ENCODE measurements at regions not wholly inside any gene's neighbourhood (a gene's known extent, or its start where the extent isn't known, plus 50 kb on each side); places are given as distances from the start of the nearest gene placed in this dataset.
"Not testable (repeated sequence)": the region's sequence is repeated elsewhere in the genome, so short reads cannot be mapped to it uniquely, and the experiment has no call there.

DNA sequence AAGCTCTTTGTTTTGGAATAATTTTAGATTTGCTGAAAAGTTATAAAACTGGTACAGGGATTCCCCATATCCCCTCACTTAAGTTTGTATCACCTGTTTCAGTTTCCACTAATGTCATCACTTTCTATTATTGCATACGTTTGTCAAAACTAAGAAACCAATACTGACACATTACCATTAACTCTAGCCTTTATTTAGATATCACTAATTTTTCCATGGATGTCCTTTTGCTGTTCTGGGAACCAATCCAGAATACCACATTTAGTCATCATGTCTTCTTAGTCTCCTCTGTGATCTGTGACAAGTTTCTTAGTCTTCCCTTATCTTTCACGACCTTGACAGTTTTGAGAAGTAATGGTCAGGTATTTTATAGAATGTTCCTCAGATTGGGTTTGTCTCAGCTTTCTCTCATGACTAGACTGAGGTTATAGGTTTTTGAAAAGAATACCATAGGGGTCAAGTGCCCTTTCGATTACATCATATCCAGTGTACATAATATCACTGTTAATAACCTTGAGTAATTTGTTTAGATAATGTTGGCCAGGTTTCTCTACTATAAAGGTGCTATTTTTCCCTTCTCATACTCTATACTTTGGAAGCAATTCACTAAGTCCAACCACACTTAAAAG, 51.9 kb upstream of the NMUR2 start:
- no peak for DNase-seq (ENCODE audit: low read depth)

DNA sequence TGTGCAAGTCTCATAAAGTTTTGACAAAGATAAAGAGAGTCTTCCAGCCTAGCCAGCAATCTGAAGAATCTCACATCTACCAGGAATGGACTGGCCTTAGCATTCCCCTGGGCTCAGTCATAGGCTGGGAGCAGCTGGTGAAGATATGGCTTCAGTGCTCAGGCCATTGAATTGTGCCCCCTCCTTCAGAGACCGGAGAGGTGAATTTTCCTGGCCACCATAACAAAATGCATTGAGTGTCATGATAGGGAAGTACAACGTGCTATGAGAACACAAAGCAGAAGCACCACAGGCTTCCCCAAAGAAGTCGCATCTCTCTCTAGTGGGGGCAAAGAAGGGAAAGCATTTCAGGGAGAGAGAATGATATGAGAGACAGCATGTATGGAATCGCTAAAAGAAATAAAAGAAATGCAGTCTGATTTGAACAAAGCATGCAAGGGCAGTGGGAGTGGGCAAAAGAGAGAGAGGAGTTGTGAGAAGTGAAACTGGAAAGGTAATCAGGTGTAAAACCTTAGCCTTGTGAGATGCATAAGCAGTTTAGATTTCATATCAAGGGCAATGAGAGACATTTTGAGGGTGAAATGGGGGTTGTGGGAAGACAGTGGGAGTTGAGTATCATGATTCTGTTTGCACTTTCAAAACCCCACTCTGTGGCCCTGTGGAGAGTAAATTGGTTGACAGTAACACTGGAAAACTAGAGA, 57.1 kb upstream of the NMUR2 start:
- no peak overlapping the region for H3K4me3 ChIP-seq (ENCODE audit: low read depth, low read length)
- no peak for DNase-seq (ENCODE audit: low read depth)

More for the DNA sequence above, 51.9 kb upstream of the NMUR2 start:
- H3K4me3 ChIP-seq (ENCODE audit: low read depth, low read length), result no peak overlapping the region

DNA sequence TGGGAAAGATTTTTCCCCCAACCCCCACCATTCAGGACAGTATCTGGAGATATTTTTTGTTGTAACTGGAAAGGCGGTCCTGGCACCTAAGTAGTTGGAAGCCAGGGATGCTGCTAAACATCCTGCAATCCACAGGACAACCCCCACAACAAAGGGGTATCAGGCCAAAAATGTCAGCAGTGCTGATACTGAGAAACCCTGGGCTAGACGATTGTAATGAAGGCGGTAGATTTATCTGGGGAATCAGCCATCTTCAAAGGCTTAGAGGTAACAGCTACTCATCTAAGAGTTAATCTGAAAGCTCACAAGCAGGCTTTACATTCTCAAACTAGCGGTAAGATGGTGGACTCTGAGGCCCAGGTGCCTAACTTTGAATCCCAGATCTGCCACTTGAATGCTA, 59.0 kb upstream of the NMUR2 start:
- DNase-seq (ENCODE audit: low read depth), result no peak

GRCh38 chr5:152465140-152465539, 60.1 kb upstream of the NMUR2 start:
- no peak for DNase-seq (ENCODE audit: low read depth)
- H3K4me3 ChIP-seq (ENCODE audit: low read depth, low read length), result no peak overlapping the region

More for the DNA sequence above, 59.0 kb upstream of the NMUR2 start:
- no peak overlapping the region for H3K4me3 ChIP-seq (ENCODE audit: low read depth, low read length)

- DNase-seq (ENCODE audit: low read depth), result no peak
- H3K4me3 ChIP-seq (ENCODE audit: low read depth, low read length), result no peak overlapping the region
These were observed 61.1 kb upstream of the NMUR2 start for GRCh38 chr5:152466085-152466745.

DNA sequence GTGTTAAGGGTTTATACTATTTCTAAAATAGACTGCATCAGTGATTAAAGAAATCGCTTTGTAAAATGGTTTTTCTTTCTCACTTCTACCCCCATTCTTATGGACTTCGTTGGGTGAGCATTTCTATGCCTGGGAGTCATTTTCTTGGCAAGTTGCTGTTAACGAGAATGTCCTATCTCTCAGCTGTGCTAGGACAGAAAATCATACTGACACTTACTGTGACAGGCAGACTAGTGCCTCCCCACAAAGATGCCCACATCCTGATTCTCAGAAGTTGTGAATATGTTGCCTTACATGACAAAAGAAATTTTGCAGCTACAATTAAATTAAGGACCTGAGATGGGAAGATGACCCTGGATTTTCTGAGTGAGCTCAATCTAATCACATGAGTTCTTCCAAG, 65.1 kb upstream of the NMUR2 start:
- DNase-seq (ENCODE audit: low read depth), result no peak
- H3K4me3 ChIP-seq (ENCODE audit: low read depth, low read length), result no peak overlapping the region

DNA sequence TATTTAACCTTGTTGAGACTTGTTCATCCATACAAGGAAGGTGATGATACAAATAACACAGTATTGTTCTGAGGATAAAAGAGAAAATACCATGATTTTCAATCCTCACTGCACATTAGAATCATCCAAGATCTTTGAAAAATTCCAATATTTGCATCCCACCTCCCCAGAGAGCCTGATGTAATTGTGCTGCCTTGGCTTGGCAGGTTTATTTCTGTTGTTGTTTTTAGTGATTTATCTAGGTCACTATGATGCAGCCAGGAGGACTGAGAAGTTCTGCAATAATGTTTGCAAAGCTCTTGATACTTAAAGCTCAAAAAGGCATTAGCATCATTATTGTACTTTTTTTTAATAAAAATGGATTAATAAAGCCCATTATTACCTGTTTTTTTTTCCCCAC, 67.0 kb upstream of the NMUR2 start:
- DNase-seq (ENCODE audit: low read depth), result no peak
- H3K4me3 ChIP-seq (ENCODE audit: low read depth, low read length), result no peak overlapping the region

DNA sequence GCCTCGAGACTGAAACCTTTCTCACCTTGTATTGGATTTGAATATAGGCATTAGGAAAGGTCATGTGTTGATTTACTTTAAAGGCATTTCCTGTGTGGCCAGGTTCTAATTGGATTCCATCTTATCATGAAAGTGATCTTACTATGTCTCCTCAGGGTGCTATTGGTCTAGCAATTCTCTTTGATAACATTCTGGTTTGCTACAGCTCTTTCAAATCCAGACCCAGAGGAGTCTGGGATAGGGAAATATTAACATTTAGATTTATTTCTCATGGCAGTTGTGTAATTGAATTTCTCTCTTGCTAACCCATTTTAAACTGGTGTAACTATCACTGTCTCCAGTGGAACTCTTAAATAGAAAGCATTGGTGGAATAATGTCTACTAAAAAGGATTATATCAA, 69.9 kb upstream of the NMUR2 start:
- no peak overlapping the region for H3K4me3 ChIP-seq (ENCODE audit: low read depth, low read length)
- no peak for DNase-seq (ENCODE audit: low read depth)

DNA sequence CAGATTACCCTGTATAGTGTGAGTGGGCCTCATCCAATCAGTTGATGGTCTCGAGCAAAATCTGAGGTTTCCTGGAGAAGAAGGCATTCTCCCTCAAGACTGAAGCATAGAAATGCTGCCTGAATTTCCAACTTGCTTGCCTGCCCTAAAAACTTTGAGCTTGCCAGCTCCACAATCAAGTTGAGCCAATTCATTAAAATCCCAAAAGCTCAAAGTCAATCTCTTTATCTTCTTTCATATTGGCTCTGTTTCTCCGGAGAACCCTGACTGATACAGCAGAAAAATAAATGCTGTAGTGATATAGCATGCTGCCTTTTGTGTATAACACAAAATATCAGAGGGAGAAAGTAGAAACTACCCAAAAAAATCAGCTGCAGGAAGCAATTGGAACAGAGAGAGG, 72.5 kb upstream of the NMUR2 start:
- no peak overlapping the region for H3K4me3 ChIP-seq (ENCODE audit: low read depth, low read length)
- no peak for DNase-seq (ENCODE audit: low read depth)

DNA sequence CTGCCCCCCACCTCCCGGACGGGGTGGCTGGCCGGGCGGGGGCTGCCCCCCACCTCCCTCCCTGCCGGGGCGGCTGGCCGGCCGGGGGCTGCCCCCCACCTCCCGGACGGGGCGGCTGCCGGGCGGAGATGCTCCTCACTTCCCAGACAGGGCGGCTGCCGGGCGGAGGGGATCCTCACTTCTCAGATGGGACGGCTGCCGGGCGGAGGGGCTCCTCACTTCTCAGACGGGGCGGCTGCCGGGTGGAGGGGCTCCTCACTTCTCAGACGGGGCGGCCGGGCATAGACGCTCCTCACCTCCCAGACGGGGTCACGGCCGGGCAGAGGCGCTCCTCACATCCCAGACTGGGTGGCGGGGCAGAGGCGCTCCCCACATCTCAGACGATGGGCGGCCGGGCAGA, 74.8 kb upstream of the NMUR2 start:
- not testable (repeated sequence) for H3K4me3 ChIP-seq (ENCODE audit: low read depth, low read length); DNase-seq (ENCODE audit: low read depth)

DNA sequence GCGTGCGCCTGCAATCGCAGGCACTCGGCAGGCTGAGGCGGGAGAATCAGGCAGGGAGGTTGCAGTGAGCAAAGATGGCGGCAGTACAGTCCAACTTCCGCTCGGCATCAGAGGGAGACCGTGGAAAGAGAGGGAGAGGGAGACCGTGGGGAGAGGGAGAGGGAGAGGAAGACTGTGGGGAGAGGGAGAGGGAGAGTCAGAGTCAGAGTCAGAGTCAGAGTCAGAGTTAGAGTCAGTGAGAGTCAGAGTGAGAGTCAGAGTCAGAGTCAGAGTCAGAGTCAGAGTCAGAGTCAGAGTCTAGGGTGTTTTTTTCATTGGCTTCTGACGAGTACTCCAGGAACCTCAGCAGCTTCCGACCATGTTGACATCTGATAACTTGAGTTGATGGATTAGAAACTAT, 75.6 kb upstream of the NMUR2 start:
- not testable (repeated sequence) for DNase-seq (ENCODE audit: low read depth); H3K4me3 ChIP-seq (ENCODE audit: low read depth, low read length)

DNA sequence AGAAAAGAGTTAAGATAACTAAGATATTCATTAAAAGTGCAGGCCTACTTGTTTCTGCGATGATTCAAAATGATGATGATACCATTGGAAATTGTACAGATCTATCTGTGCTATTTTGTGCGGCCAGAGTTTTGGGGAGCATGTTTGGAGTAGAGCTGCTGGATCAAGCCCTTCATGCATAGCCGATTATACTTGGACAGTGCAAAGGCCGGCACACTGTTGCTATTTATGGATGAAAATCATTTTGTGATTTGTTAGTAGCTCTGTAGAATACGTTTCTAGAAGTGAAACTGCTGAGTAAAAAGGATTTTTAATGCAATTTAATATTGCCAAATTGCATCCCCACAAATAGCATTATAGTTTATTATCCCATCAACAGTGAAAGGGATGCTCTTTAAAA, 82.1 kb upstream of the NMUR2 start:
- H3K4me3 ChIP-seq (ENCODE audit: low read depth, low read length), result no peak overlapping the region
- DNase-seq (ENCODE audit: low read depth), result no peak

DNA sequence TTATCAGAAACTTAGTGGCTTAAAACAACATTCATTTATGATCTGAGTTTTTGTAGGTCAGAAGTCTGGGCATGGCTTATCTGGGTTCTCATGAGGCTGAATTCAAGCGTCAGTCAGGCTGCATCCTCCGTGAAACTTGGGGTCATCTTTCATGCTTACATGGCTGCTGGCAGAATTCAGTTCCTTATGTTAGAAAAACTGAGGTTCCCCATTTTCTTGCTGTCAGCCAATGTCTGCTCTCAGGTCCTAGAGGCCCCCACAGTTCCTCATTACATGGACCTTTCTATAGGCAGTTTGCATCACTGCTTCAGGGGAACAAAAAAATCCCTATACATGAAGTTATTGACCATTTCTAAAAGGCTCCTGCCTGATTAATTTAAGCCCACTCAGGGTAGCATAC, 83.8 kb upstream of the NMUR2 start:
- DNase-seq (ENCODE audit: low read depth), result no peak

DNA sequence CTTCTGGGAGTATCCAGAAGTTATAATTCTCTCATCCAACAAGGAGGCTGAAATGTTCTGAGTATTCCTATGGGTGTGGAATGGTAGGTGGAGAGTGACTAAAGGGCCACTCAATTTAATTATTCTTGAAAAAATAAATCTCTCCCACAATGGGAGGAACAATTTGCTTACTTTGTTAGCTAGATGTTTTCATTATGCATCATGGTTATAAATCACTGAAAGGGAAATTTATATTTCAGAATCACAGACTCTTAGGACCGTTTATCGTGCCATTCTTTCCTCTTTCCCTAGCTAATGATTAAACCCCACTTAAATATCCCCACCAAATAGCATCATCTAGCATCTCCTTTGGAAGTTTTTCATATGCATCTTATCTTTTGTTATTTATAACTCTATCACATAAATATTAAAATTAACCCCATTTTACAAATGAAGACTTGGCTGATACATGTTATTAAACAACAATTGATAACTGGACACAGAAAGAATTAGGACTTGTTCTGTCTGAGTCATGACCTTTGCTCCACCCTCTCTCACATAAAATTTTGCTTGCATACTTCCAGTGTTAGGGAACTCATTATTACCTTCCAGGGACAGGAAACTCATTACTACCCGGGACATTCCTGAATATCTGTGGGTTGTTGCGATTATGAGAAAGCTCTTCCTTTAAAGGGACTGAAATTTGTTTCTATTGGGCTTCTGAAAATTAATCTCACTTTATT, 94.9 kb upstream of the NMUR2 start:
- H3K4me3 ChIP-seq (ENCODE audit: low read depth, low read length), result no peak overlapping the region
- no peak for DNase-seq (ENCODE audit: low read depth)

More for the DNA sequence above, 83.8 kb upstream of the NMUR2 start:
- H3K4me3 ChIP-seq (ENCODE audit: low read depth, low read length), result no peak overlapping the region

GRCh38 chr5:152501294-152501693, 96.2 kb upstream of the NMUR2 start:
- H3K4me3 ChIP-seq (ENCODE audit: low read depth, low read length), result no peak overlapping the region
- no peak for DNase-seq (ENCODE audit: low read depth)

DNA sequence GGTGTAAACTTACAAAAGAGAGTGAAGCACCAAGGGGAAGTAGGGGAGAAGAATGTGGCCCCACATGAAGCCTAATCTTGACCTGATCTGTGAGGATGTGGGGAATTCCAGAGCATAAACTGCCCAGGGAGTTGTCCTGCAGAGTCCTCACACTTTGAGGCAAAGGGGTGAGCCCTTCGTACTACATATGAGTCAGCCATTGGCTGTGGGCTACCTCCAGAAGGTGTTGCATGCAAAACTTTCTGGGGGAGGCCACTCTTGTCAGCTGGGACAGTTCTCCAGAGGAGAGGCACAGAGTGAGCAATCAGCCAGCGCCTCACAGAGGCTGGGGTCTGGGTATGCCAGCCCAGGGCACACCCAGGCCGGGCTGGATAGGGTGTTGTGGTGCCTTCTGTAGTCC, 98.1 kb upstream of the NMUR2 start:
- no peak overlapping the region for H3K4me3 ChIP-seq (ENCODE audit: low read depth, low read length)
- no peak for DNase-seq (ENCODE audit: low read depth)

DNA sequence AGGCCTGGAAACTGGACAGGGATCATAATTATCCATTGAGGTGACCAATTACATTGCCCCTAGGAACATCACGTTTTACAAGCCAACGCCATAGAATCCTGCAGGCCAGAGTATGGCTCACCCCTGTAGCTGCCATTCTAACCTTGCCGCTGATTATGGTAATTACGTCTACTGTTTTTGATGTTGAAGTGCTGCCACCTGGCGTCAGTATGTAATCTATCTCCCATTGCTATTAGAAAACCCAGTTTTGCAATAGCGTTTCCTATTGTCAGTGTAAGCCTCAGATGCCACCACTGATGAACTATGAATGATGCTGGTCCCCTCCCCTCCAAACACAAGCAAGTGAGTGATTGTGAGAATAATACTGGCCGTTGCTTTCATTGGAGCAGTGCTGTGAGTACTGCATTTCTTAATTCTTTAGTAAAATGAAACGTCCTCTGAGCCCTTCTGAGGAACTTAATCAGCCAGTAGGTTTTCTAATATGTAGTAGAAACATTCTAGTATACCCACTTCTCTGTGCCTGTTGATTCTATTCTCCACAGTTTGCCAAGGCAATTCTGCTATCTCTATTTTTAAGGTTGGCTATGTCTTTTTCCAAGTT, 100.5 kb upstream of the NMUR2 start:
- peak; percentile 4 for DNase-seq (ENCODE audit: low read depth)
- no peak overlapping the region for H3K4me3 ChIP-seq (ENCODE audit: low read depth, low read length)

DNA sequence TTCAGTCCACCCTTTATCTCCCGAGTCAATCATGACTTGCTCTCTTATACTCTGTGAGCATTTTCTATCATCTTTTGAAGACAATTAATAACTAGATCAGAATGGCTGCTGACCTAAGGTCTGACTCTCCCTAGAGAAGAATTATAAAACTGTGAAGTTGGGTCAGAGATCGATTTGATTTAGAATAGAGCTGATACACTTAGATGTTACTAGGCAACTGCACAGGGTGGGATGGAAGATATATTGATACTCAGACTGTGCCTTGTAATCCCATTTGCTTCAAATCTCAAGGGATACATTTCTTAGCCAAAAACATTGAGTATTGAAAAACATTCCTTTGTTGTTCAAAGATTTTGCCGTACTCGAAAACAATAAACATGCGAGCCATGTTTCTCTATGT, 106.0 kb upstream of the NMUR2 start:
- no peak for DNase-seq (ENCODE audit: low read depth)
- no peak overlapping the region for H3K4me3 ChIP-seq (ENCODE audit: low read depth, low read length)

DNA sequence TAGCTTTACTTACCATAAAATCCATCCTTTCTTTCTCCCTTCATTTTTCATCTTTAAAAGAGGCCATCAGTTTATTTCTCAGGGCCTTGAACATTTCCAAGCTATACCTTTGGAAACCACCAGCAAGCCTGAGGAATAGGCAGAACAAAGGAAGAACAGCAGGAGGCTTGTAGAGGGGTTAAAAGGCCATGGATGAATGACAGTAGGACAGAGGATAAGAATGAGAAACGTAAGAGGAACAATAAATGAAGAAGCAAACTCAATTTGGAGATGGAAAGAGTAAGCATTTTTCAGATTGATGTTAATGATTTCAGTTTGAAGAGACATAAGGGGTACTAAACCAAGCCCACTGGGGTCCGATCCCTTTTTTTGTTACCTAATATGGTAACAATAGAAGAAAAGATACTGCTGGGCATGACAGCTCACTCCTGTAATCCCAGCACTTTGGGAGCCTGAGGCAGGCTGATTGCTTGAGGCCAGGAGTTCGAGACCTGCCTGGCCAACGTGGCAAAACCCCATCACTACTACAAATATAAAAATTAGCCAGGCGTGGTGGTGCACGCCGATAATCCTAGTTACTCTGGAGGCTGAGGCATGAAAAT, 106.6 kb upstream of the NMUR2 start:
- no peak overlapping the region for H3K4me3 ChIP-seq (ENCODE audit: low read depth, low read length)
- DNase-seq (ENCODE audit: low read depth), result no peak

All from skeletal muscle cell (primary cell).